IMR-90 (cell line): ENCODE measurements at regions not wholly inside any gene's neighbourhood (a gene's known extent, or its start where the extent isn't known, plus 50 kb on each side); places are given as distances from the start of the nearest gene placed in this dataset.

Experiments used
- ATAC-seq: fragments of 200-7000 bp; cut with Tn5 transposase; 2 replicates; pipeline ENCODE4 v1.9.1; 2020; ENCODE audit warnings: low read depth, mild to moderate bottlenecking, moderate library complexity
- BruUV-seq: library from RNA; stranded (reverse); fragments of 400-500 nt; replicated peaks from 2 replicates; lab custom pipeline; 2021; lab: Mats Ljungman, UMichigan
- CTCF ChIA-PET: fragments of 300-600 bp; formaldehyde crosslinking; extraction: SDS; loops from one replicate; lab custom pipeline; 2021; ENCODE audit warnings: antibody characterized with exemption; lab: Yijun Ruan, JAX
- POLR2A ChIA-PET: fragments of 300-600 bp; sonication (Branson Sonifier 250); formaldehyde crosslinking; loops from one replicate; lab custom pipeline; 2022; ENCODE audit warnings: antibody characterized with exemption; ENCODE audit not compliant: unreplicated experiment; lab: Charles Lee
- DNase-seq: peaks from one replicate; pipeline ENCODE4 v3.0.0; 2013
- H2AFZ ChIP-seq: replicated peaks from 2 replicates; pipeline ENCODE3; 2013; ENCODE audit warnings: low read length, mild to moderate bottlenecking; ENCODE audit not compliant: poor library complexity
- H2AK5ac ChIP-seq: 2 replicates; pipeline ENCODE4 v1.6.1; 2013; ENCODE audit warnings: low read depth, low read length, inconsistent platforms
- H2AK9ac ChIP-seq: replicated peaks from 2 replicates; pipeline ENCODE3; 2013; ENCODE audit warnings: mild to moderate bottlenecking, low read depth, low read length, moderate library complexity; ENCODE audit not compliant: poor library complexity
- H2BK120ac ChIP-seq: 2 replicates; pipeline ENCODE4 v1.6.1; 2013; ENCODE audit warnings: low read depth, low read length, inconsistent platforms
- H2BK15ac ChIP-seq: 3 replicates; pipeline ENCODE4 v1.6.1; 2013; ENCODE audit warnings: low read depth, low read length, inconsistent platforms
- H2BK20ac ChIP-seq: 2 replicates; pipeline ENCODE4 v1.6.1; 2013; ENCODE audit warnings: low read depth, mild to moderate bottlenecking, inconsistent platforms, low read length, moderate library complexity
- H2BK5ac ChIP-seq: 2 replicates; pipeline ENCODE4 v1.6.1; 2013; ENCODE audit warnings: mild to moderate bottlenecking, low read depth, low read length, inconsistent platforms; ENCODE audit not compliant: poor library complexity, severe bottlenecking
- H3K14ac ChIP-seq: replicated peaks from 2 replicates; pipeline ENCODE4 v1.6.1; 2013; ENCODE audit warnings: low read depth, low read length, inconsistent platforms
- H3K18ac ChIP-seq: 2 replicates; pipeline ENCODE4 v1.6.1; 2013; ENCODE audit warnings: low read depth, low read length, control low read depth
- H3K23ac ChIP-seq: 2 replicates; pipeline ENCODE4 v1.6.1; 2013; ENCODE audit warnings: low read depth, low read length, inconsistent platforms
- H3K27ac ChIP-seq: 2 replicates; pipeline ENCODE4 v1.5.1; 2013; ENCODE audit warnings: mild to moderate bottlenecking, control low read depth, low read length; ENCODE audit not compliant: insufficient read depth
- H3K27me3 ChIP-seq: 2 replicates; pipeline ENCODE4 v1.6.1; 2013; ENCODE audit warnings: low read length; ENCODE audit not compliant: control insufficient read depth, insufficient read depth
- H3K36me3 ChIP-seq: 2 replicates; pipeline ENCODE4 v1.6.1; 2013; ENCODE audit warnings: low read length, mixed read lengths; ENCODE audit not compliant: control insufficient read depth, insufficient read depth
- H3K4ac ChIP-seq: 2 replicates; pipeline ENCODE4 v1.6.1; 2013; ENCODE audit warnings: low read depth, low read length, inconsistent platforms
- H3K4me1 ChIP-seq: 2 replicates; pipeline ENCODE4 v1.6.1; 2013; ENCODE audit warnings: low read length, mixed read lengths; ENCODE audit not compliant: control insufficient read depth, insufficient read depth
- H3K4me2 ChIP-seq: 2 replicates; pipeline ENCODE4 v1.6.1; 2013; ENCODE audit warnings: low read depth, mild to moderate bottlenecking, control low read depth, low read length, moderate library complexity
- H3K4me3 ChIP-seq: 2 replicates; pipeline ENCODE4 v1.5.1; 2013; ENCODE audit warnings: low read depth, mild to moderate bottlenecking, control low read depth, low read length, moderate library complexity; ENCODE audit not compliant: insufficient read depth
- H3K56ac ChIP-seq: 2 replicates; pipeline ENCODE4 v1.6.1; 2013; ENCODE audit warnings: low read length, inconsistent platforms; ENCODE audit not compliant: insufficient read depth; ENCODE audit errors: extremely low read depth
- H3K79me1 ChIP-seq, 2 experiments: 2 replicates each; pipeline ENCODE4 v1.6.1; 2013; ENCODE audit warnings: low read length in 2 of 2, inconsistent platforms in 1 of 2, low read depth in 1 of 2
- H3K9ac ChIP-seq: 2 replicates; pipeline ENCODE4 v1.6.1; 2013; ENCODE audit warnings: low read depth, low read length, control low read depth
- H3K9me1 ChIP-seq: 2 replicates; pipeline ENCODE4 v1.6.1; 2013; ENCODE audit warnings: low read length, inconsistent platforms; ENCODE audit not compliant: insufficient read depth
- H3K9me3 ChIP-seq: 2 replicates; pipeline ENCODE4 v1.6.1; 2013; ENCODE audit warnings: low read length; ENCODE audit not compliant: control insufficient read depth, insufficient read depth
- H4K20me1 ChIP-seq: 2 replicates; pipeline ENCODE4 v1.6.1; 2013; ENCODE audit warnings: low read length, inconsistent platforms; ENCODE audit not compliant: insufficient read depth
- H4K5ac ChIP-seq: 2 replicates; pipeline ENCODE4 v1.6.1; 2013; ENCODE audit warnings: mild to moderate bottlenecking, low read depth, low read length, control low read depth
- H4K8ac ChIP-seq, 2 experiments: 2 replicates each; pipeline ENCODE4 v1.6.1; 2013; ENCODE audit warnings: low read depth in 2 of 2, low read length in 2 of 2, control low read depth in 1 of 2, inconsistent platforms in 1 of 2
- H4K91ac ChIP-seq: 2 replicates; pipeline ENCODE4 v1.6.1; 2013; ENCODE audit warnings: low read depth, low read length, inconsistent platforms; ENCODE audit not compliant: insufficient read depth
- BHLHE40 ChIP-seq: fragments of 150-350 bp; IDR thresholded peaks from 2 replicates; pipeline ENCODE4 v1.6.1; 2016; ENCODE audit warnings: mild to moderate bottlenecking, low read depth, low read length
- CHD1 ChIP-seq: IDR thresholded peaks from 2 replicates; pipeline ENCODE4 v1.6.1; 2012; ENCODE audit warnings: low read depth, low read length, improper control_type of control experiment
- CTCF ChIP-seq: conservative IDR thresholded peaks from 2 replicates; pipeline ENCODE4 v1.5.1; 2012; ENCODE audit warnings: mild to moderate bottlenecking, low read depth, low read length, improper control_type of control experiment
- ELK1 ChIP-seq: fragments of 150-350 bp; IDR thresholded peaks from 2 replicates; pipeline ENCODE4 v1.6.1; 2016; ENCODE audit warnings: low read depth, mild to moderate bottlenecking, low read length, moderate library complexity, borderline replicate concordance
- MAFK ChIP-seq: IDR thresholded peaks from 2 replicates; pipeline ENCODE4 v1.6.1; 2012; ENCODE audit warnings: low read depth, low read length, improper control_type of control experiment
- MAZ ChIP-seq: IDR thresholded peaks from 2 replicates; pipeline ENCODE4 v1.6.1; 2012; ENCODE audit warnings: low read depth, mild to moderate bottlenecking, low read length, improper control_type of control experiment, moderate library complexity, borderline replicate concordance
- MXI1 ChIP-seq: IDR thresholded peaks from 2 replicates; pipeline ENCODE4 v1.6.1; 2012; ENCODE audit warnings: low read depth, mild to moderate bottlenecking, low read length, moderate library complexity, borderline replicate concordance
- NFE2L2 ChIP-seq: fragments of 150-350 bp; IDR thresholded peaks from 2 replicates; pipeline ENCODE4 v1.6.1; 2016; ENCODE audit warnings: low read depth, mild to moderate bottlenecking, low read length
- POLR2A ChIP-seq: IDR thresholded peaks from 2 replicates; pipeline ENCODE4 v1.6.1; 2012; ENCODE audit warnings: mild to moderate bottlenecking, low read depth, low read length
- RAD21 ChIP-seq: IDR thresholded peaks from 2 replicates; pipeline ENCODE4 v1.6.1; 2012; ENCODE audit warnings: low read length, improper control_type of control experiment
- RCOR1 ChIP-seq: IDR thresholded peaks from 2 replicates; pipeline ENCODE4 v1.6.1; 2012; ENCODE audit warnings: mild to moderate bottlenecking, low read length, improper control_type of control experiment; ENCODE audit not compliant: insufficient replicate concordance
- SMC3 ChIP-seq: fragments of 150-350 bp; IDR thresholded peaks from 2 replicates; pipeline ENCODE4 v1.6.1; 2016; ENCODE audit warnings: low read depth, mild to moderate bottlenecking, antibody characterized with exemption, low read length, moderate library complexity
- WGBS, 2 experiments: methylation state at CpG; one replicate each; pipeline versions ENCODE4 v1.1.5 to v1.1.7; 2013; ENCODE audit warnings: missing lambda C conversion rate in 2 of 2; ENCODE audit not compliant: insufficient read length in 1 of 2; ENCODE audit errors: extremely low coverage in 2 of 2; 5-methylcytosine and 5-hydroxymethylcytosine counted together
- dilution Hi-C: fragments of 300-500 bp; cut with HindIII; formaldehyde crosslinking; loops from one replicate; pipeline ENCODE4 v1.14.3; 2018; ENCODE audit warnings: low sequenced_read_pairs; ENCODE audit not compliant: unreplicated experiment
- in situ Hi-C: fragments of 300-500 bp; cut with MboI; formaldehyde crosslinking; loops from 3 replicates; pipeline ENCODE4 v1.14.3; 2019; ENCODE audit warnings: low sequenced_read_pairs, inconsistent platforms, mixed read lengths
- intact Hi-C: fragments of 100-400 bp; cut with micrococcal nuclease; formaldehyde crosslinking; loops from 2 replicates; pipeline ENCODE4 v1.10.0; 2022

GRCh38 chr19:13693889-13694288 lies 70.4 kb upstream of the MRI1 start:
- Histone ChIP-seq H4K20me1 (no peaks in the 10 kb centered on the region), H3K79me1 (no peaks in the 10 kb centered on the region), H2AK5ac (no peak overlapping the region), H3K4me1 (no peaks in the 10 kb centered on the region), H2BK15ac (no peak overlapping the region), H3K36me3 (no peaks in the 10 kb centered on the region), H3K56ac (no peak overlapping the region), H3K9me3 (peaks cover 3% of the 10 kb centered on the region; the same call in 1 of the 2 replicates), H4K8ac (no peak overlapping the region), H2BK5ac (no peak overlapping the region), H2BK20ac (no peak overlapping the region), H3K9me1 (no peaks in the 10 kb centered on the region), H4K91ac (no peak overlapping the region), H2AFZ (no peak overlapping the region), H3K4ac (no peak overlapping the region), H3K4me2 (no peak overlapping the region), H3K23ac (no peak overlapping the region), H3K14ac (no peak overlapping the region), H3K27ac (no peak overlapping the region), H3K9ac (no peak overlapping the region), H2BK120ac (no peak overlapping the region), H3K18ac (no peak overlapping the region), H2AK9ac (no peak overlapping the region), H3K27me3 (peaks cover 10% of the 10 kb centered on the region), H4K5ac (no peak overlapping the region), H3K4me3 (no peak overlapping the region)
- ChIA-PET POLR2A (interaction anchor here (0.6 kb wide), 1 partner anchor 88 kb away, joined by 3 read pairs; no protein-coding TSS in a partner anchor), CTCF (no interaction called here)
- in situ Hi-C loops, result no loop called here
- no TSS peak for BruUV-seq
- ATAC-seq (no peak), DNase-seq (no peak)
- 60% methylated on average over 1 of the region's 4 CpGs; no CpG with 5 or more reads in 1 of the 2 experiments for WGBS, 2 experiments
- intact Hi-C loops, result no loop called here
- dilution Hi-C loops, result no loop called here
- no peak for TF ChIP-seq BHLHE40
- no peak for TF ChIP-seq POLR2A
- no peak for TF ChIP-seq CHD1
- TF ChIP-seq CTCF, result no peak
- no peak for TF ChIP-seq MAZ
- TF ChIP-seq MAFK, result no peak
- TF ChIP-seq ELK1, result no peak
- no peak for TF ChIP-seq RAD21
- TF ChIP-seq RCOR1, result no peak
- no peak for TF ChIP-seq NFE2L2
- TF ChIP-seq SMC3, result no peak
- TF ChIP-seq MXI1, result no peak
